PC-3 (cell line): ENCODE measurements at regions not wholly inside any gene's neighbourhood (a gene's known extent, or its start where the extent isn't known, plus 50 kb on each side); places are given as distances from the start of the nearest gene placed in this dataset.

ENCODE experiments used
- CTCF ChIP-seq: fragments of 300-600 bp; sonication (generic); conservative IDR thresholded peaks from 2 replicates; pipeline ENCODE4 v1.5.1; 2017; ENCODE audit warnings: antibody characterized with exemption, low read depth, mild to moderate bottlenecking, low read length
- EZH2 ChIP-seq: fragments of 300-600 bp; sonication (generic); IDR thresholded peaks from one replicate; pipeline ENCODE4 v1.6.1; 2017; ENCODE audit warnings: antibody characterized with exemption, mild to moderate bottlenecking, low read length; ENCODE audit not compliant: unreplicated experiment

- TF ChIP-seq EZH2, result no peak
- TF ChIP-seq CTCF, result no peak
These were observed 645.0 kb downstream of the IRS1 start for GRCh38 chr2:226154610-226155009.
